EH (cell line): ENCODE measurements at regions not wholly inside any gene's neighbourhood (a gene's known extent, or its start where the extent isn't known, plus 50 kb on each side); places are given as distances from the start of the nearest gene placed in this dataset.
"Not testable (repeated sequence)": the region's sequence is repeated elsewhere in the genome, so short reads cannot be mapped to it uniquely, and the experiment has no call there.

Experiments
- DNase-seq: peaks from one replicate; pipeline ENCODE4 v3.0.0-alpha.2; 2015; ENCODE audit warnings: low read depth

DNA sequence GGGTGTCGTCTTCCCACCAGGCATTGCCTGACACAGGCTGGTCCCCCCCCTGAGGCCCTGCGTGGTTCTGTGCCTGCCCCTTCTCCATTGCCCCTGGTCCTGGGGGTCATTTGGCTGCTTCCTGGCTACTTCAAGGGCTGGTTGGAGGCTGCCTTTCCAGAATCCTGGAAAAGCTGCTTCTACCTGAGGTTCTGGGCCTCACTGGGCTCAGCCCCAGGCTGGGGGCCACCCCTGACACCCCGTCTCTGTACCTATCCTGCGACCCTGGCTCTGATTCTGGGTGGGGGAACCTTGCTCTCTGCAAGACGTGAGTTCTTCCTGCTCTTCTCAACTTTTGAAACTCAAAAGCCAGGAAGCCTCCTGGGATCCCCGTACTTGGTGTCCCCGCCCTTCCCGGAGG is 149.3 kb upstream of the PTPN1 start:
- no peak for DNase-seq

DNA sequence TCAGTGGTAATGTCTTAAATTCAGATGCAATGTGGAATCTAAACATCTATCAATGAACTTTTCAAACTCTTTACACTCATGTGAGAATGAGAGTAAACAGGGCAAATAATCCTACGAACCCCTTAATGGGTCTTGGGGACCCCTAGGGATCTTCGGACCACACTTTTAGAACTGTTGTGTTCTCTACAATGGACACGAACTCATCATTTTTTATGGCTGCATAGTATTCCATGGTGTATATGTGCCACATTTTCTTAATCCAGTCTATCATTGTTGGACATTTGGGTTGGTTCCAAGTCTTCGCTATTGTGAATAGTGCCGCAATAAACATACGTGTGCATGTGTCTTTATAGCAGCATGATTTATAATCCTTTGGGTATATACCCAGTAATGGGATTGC is 148.0 kb upstream of the PTPN1 start:
- not testable (repeated sequence) for DNase-seq

DNA sequence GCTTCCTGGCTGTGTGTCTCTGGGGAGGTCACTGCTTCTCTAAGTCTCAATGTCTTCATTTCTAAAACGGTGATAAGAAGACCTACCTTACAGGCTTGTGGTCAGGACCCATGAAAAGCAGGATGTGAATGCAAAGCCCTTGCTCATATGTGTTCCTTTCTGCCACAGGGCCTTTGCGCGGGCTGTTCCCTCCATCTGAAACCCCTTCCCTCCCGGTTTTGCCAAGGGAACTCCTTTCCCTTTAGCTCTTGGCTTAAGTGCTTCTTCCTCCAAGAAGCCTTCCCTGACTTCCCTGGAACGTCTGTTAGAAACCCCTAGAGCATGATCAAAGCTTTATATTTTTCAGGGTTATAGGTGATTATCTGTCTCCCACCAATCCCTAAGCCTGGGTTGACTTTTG is 147.2 kb upstream of the PTPN1 start:
- no peak for DNase-seq

DNA sequence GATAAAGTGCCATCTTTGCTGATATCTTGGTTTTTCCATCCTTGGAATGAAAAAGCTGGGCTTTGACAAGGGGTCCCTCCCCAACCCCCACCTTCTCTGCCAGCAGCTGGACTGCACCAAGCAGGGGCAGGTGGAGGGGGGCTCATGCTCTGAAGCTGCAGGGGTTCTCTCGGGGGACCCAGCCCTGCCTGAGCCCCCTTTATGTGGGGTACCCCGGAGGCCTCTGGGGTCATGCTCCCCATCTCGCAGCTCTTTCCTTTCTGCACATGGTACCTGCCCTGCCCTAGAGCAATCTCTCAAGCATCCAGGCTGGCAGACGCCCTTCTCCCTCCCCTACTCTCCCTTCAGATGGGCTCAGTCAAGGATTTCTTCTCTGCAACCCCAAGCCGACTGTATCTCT is 146.7 kb upstream of the PTPN1 start:
- DNase-seq: no peak

DNA sequence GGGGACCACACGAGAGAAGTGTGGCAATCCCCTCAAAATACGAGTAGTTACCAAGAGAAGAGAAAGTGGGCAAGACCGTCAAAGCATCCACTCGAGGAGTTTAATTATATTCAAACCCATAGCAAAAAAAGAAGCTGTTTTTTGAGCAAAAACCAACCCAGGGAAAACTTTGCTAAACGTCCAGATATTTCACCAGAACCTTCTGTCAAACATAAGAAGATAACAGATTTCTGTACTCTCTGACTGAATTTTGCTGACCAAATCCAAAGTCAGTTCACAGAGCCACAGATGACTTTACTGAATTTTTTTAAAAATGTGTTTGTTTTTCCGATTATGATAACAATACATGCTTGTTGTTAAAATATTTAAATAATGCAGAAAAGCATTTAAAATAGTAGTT is 145.6 kb upstream of the PTPN1 start:
- DNase-seq: no peak

DNA sequence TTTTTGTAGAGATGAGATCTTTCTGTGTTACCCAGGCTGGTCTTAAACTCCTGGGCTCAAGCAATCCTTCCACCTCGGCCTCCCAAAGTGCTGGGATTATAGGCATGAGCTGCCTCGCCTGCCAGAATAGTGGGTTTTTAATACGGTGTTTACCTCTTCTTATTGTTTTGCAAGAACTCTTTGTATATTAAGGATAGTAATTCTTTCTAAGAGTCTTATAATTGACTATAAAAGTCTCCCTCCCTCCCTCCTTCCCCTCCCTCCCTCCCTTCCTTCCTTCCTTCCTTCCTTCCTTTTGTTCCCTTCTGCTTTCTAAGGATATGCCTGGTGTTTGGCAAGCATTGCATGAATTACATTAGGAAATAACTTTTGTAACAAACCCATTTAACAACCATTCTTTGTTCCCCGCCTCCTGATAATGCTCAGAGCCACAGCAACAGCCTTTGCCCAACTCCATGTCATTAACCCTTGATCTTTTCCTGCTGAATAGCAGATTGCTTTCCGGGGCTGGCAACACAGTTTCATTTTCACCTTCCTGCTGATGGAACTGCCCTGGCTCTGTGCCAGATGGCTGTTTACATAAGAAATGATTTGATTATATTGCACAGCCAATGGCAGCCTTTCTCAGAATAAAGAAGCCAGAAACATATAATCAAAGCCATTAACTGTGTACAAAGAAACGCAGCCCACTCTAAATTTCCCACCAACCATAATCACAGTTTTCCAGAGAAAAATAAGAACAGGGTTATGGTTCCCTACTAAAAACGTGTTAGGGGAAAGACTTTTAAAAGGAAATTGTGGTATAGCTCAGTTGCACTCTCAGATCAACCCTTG is 143.7 kb upstream of the PTPN1 start:
- DNase-seq: peak; percentile 63

DNA sequence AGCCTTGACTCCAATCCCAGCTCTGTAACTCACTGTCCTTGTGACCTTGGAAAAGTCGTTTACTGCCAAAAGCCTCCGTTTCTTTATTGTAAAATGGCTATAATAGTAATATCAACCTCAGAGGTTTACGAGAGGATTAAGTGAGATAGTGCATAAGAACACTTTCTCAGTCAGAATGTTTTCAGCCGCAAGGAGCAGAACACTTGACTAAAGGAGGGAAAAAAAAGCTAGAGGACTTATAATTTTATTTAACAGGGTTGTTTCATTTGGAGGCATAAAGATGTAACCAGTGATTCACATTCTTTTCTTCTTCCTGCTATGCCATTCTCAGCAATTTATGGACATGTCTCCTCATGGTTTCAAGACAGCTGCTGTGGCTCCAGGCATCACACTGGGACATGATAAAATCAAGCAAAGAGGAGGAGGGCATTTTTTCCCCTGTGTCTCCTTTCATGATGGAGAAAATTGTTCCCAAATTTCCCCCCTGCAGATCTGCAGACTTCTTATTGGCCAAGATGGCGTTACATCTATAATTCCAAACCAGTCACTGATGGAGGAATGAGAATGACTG is 143.0 kb upstream of the PTPN1 start:
- DNase-seq: no peak

DNA sequence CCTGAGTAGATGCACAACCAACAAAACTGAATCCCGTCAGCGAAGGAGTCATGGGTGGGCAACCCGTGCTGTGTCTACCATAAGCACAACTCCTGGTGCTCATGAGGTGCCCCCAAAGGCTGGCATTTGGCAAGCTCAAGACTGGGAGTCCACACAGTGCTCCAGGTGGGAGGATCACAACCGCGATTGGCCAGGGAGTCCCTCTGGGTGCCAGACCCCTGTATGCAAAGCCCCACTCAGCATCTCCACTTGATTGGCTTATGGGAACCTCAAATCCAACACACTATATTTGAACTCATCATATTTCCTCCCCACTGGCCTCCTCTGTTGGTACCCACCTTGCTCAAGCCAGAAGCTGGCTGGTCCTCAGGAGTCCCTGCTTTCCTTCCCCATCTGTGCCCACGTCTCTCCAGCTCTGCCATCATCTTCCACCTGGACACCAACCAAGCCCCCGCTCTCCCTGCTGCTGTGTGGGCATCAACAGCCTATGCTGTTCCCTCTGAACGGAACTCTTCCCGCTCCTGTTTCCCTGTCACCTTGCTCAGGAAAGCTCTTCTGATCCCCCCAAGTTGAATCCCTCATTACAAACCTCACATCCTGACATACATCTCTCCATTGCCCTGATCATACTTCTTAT is 142.3 kb upstream of the PTPN1 start:
- DNase-seq: no peak

DNA sequence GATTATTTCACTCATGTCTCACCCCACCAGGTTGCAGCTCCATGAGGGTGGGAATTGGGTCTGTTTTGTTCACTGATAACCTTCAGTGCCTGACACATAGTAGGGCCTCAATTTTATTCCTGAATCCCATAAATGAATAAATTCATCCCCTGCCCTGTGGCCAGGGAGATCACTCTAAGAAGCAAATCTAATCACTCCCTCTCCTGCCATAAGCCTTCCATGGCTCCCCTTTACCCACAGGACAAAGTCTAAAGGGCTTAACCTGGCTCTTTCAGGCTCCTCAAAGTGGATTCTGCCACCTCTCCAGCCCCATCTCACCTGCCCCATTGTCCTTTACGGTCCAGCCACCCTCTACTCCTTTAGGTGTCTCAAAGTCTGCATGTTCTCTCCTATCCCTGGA is 141.8 kb upstream of the PTPN1 start:
- no peak for DNase-seq

DNA sequence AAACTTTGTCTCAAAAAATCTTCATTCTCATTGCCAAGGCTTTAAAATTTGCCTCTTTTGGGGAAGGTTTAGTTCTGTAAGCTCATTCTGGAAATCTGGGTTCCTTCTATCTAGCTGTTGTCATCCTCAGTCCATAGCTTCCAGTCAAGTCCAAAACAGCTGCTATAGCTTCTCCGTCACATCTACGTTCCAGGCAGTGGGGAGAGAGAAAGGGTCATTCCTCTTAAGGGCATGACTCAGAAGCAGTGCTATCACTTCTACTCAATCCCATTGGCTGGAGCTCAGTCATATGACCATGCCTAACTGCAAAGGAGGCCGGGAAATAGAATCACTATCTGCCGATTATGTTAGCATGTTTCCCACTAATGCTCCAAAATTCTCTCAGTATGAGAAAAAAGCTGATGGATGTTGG is 141.4 kb upstream of the PTPN1 start:
- DNase-seq: peak; percentile 52

DNA sequence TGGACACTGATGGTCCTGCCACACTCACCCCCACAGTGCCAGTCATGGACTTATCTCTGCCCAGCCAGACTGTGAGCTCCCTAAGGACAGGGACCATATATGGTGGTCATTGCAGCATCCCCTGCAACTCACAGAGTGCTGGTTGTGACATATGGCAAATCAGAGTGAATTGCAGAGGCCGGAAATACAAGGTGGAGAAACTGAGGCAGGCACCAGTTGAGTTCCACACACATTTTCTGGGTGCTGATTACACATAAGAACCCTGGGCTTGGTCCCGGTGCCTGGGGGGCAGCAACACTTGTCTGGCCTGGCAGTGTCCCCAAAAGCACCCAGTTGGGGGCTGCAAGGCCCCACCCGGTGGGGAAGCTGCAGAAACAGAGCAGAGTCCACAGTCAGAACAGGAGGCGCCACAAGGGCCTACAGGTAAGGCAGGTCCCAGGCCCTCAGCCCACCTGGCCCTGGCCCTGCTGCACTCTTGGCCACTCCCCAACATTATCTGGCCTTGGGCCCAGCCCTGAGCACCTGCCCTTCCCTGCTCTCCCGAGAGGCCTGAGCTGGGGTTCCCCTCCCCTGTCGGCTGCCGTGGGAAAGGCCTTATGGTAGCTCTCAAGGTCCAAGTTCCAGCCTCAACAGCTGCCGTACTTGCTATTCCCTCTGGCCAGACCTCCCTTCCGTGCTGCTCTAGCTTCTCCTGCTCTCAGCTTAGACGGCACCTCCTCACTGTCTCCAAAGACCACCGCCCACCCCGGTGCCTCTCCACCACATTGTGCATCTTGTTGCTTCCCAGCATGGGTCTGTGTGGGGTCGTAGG is 140.8 kb upstream of the PTPN1 start:
- DNase-seq: no peak

DNA sequence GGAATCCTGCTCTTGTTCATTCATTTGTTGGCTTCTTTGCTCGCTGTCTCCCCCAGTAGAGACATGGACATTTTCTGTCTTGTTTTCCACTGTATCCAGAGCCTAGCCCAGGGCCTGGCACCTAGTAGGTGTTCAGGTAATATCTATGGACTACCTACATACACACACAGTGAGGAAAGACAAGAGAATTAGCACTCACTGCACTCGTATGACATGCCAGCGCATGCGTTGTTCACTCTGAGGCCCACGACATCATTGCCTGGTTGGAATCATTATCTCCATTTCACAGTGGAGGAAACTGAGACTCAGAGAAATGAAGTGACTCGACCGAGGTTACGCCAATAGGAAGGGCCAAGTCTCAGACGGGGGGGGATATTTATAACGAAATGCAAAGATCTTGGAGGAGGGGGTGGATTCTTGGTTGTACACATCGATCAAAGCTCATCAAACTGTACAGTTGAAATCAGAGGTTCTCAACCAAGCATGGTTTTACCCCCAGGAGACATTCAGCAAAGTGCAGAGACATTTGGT is 140.1 kb upstream of the PTPN1 start:
- DNase-seq: no peak

DNA sequence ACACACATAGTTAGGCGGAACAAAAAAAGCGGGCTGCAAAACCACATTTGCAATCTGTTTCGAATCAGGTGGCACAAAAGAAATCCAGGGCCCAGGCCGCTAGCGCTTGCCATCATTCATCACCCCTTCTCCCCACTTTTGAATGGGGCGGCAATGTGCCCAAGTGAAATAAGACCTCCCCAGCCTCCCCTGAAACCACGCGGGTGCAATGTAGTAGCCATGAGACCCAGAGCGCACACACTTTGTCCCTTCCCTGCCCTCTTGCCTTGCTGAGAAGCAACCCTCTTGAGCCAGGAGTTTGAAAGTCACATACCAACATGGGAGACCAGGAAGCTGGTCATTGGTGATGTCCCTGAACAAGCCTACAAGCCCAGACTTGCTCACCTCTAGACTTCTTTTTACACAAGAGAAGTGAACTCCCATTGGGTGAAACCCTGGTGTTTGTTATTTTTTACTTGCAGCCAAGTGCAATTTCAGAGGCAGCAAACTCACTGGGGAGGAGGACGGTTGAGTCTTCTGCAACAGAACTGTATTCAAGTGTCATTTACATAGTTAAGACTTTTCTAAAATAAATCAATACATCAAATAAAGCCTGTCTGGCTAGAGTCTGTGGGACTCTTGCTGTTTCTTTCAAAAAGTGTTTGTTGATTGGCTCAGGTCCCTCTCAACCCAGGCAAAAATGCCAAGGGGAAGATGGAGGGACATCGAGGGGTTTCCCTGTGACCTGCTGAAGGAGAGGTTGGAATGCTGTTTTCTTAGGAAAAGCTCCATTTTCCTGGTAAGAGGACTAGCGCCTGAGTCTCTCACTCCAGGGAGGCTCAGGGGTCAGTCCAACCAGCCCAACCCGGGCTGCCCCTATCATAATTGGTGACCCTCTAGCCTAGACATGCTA is 138.1 kb upstream of the PTPN1 start:
- DNase-seq: no peak

DNA sequence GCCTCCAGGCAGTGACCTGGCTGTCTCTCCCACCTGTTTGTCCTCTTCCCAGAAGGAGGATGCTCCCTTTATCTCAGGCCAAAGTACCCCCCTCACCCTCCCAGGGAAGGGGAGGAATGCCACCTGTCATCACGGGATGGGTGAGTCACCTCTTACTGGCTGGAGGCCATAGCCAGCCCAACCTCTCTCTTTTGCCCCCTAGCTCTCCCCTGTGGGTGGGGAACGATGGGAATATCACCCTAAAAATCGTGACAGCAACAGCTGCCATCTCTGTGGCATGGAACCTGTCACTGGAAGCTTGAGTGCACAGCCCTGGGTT is 137.5 kb upstream of the PTPN1 start:
- no peak for DNase-seq

DNA sequence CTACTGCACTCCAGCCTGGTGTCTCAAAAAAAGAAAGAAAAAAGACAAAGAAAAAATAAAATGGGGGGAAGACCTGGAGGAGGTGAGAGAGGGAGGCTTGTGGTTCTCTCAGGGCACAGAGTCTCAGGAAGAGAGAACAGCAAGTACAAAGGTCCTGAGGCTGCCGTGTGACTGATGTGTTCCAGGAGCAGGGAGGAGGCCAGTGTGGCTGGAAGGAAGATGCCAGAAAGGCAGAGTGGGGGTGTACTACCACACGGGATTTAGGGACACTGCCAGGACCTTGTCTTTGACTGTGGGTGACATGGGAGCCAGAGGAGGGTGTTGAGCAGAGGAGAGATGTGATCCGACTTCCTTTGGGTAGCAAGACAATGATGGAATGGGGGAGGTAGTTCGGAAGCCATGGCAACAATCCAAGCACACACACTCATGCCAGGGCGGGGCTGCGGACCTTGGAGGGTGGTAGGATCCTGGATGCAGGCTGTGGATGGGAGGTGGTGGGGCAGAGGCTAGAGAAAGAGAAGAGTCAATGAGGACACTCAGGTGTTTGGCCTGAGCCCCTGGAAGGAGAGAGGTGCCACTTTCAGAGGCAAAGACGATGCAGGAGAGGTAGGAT is 136.4 kb upstream of the PTPN1 start:
- no peak for DNase-seq

DNA sequence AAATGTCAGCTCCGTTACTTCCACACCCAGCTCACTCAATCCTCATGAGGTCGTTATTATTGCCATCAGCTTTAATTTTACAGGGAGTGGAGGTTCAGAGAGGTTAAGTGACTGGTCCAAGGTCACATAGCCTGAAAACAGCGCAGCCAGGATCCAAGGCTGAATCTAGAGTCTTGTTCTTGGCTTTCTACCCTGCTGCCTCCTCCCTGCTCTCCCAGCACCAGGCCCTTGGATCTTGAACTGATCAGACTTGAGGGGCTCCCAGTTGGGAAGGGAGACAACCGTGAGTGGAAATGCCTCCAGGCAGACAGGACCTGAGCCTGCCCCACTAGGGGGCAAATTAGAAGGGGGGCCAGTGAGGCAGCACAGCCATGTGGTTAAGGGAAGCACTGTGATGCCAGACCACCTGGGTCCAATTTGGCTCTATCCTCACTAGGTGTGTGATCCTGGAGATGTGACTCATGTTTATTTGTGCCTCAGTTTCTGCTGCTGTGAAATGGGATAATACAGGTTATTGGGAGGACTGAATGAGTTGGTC is 135.6 kb upstream of the PTPN1 start:
- no peak for DNase-seq

DNA sequence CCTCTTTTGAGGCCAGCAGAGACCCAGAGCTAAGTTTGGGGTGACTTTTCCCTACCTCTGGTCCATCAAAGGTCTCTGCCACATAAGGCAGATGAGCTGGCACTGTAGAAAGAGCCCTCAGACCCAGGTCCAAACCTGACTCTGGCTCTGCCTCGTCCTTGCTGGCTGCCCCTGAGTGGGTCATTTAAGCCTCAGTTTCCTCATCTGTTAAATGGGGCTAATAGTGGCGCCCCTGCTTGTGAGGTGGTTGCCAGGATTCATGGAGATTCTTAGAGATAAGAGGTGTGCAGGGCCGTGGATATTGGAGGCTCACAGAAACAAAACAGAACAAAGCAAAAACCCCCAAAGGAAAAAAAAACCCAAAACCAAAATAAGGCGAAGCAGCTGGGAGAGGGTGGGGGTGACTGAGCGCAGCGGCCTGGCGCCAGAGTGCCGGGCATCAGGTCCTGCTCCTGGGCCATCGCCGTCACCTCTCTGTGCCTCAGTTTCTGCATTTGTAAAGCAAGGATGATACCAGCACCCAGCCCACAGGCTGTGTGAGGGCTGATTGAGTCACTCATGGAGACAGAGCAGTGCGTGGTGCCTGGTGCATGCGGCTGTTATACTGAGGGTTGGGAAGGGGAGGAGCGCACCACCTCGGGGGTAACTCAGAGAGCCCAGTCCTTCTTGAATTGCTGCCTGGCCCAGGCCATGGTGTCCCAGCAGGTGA is 133.8 kb upstream of the PTPN1 start:
- DNase-seq: no peak

DNA sequence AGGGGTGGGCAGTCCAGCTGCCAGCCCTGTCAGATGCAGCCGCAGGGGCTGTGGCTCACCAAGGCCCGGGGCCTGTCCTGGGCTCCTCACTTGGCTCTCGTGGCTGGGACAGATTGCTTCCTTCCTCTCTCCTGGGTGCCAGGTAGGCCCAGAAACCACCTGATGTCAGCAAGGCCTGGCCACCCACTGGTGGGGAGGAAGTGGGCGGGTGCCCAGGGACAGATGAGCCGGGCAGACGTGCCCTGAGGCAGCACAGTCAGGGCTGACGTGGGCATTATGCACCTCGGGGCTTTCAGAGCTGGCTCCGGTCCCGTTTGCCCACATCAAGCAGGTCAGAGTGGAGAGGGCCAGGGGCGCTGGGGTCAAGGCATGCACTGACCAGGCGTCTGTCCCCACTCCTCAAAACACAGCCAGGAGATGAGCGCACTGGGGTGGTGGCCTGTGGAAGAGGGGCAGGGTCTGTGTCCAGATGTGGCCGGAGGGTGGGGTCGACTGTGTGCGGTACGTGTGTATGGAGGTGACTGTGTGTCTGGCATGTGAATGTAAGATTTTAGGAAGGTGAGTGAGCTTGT is 133.2 kb upstream of the PTPN1 start:
- no peak for DNase-seq

DNA sequence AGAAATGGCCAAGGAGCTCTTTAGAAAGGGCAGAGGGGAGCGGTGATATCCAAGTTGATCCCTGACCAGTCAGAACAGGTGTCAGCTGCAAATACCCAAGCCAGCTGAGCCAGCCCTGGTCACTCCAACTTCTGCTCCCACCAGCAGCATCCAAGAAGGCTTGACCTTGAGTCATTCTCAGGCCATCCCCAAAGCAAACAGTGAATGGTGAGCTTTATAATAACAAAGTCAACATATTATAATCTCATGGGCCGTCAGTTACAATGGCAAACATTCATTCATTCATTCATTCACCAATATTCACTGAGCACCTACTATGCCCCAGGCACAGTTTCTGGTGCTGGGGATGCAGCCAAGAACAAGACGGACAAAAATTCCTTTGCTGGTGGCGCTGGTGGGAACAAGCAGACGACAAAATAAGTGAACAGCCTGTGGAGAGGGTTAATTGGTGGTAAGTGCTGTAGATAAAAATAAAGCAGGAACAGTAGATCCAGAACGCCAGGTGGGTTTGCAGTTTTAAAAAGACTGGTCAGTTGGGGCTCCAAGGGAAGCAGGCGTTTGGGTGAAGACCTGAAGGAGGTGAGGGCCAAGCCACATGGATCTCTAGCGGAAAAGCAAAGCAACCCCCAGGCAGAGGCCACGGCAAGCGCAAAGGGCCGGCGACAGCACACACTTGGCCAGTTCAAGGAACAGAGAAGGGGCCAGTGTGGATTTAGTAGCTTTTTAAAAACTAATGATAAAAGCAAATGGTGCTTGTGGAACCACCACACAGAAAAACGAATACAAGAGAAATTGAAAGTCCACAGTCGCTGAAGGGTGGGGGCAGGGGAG is 131.8 kb upstream of the PTPN1 start:
- DNase-seq: no peak
